RWPE2 (cell line): ENCODE measurements at regions not wholly inside any gene's neighbourhood (a gene's known extent, or its start where the extent isn't known, plus 50 kb on each side); places are given as distances from the start of the nearest gene placed in this dataset.

Experiments used
- ATAC-seq: fragments of 200-7000 bp; cut with Tn5 transposase; 3 replicates; pipeline ENCODE4 v1.9.1; 2021; ENCODE audit warnings: low read depth
- DNase-seq: peaks from one replicate; pipeline ENCODE4 v3.0.0-alpha.2; 2020; ENCODE audit warnings: low spot score
- H3K27ac ChIP-seq: fragments of 450-650 bp; 2 replicates; pipeline ENCODE4 v1.5.1; 2017; ENCODE audit warnings: mild to moderate bottlenecking; ENCODE audit not compliant: poor library complexity, severe bottlenecking
- H3K27me3 ChIP-seq: fragments of 250-450 bp; sonication (Bioruptor Pico); 2 replicates; pipeline ENCODE4 v1.5.1; 2021; ENCODE audit warnings: mild to moderate bottlenecking, moderate library complexity; ENCODE audit not compliant: insufficient read depth, poor library complexity, severe bottlenecking
- H3K36me3 ChIP-seq: fragments of 250-450 bp; sonication (Bioruptor Pico); 2 replicates; pipeline ENCODE4 v1.5.1; 2020; ENCODE audit warnings: low read depth, mild to moderate bottlenecking, moderate library complexity
- H3K4me1 ChIP-seq: fragments of 250-450 bp; sonication (Bioruptor Pico); 2 replicates; pipeline ENCODE4 v1.5.1; 2021; ENCODE audit warnings: mild to moderate bottlenecking, moderate library complexity; ENCODE audit not compliant: insufficient read depth, poor library complexity, severe bottlenecking
- H3K4me3 ChIP-seq: fragments of 250-450 bp; sonication (Bioruptor Pico); 2 replicates; pipeline ENCODE4 v1.5.1; 2021; ENCODE audit warnings: mild to moderate bottlenecking, moderate library complexity; ENCODE audit not compliant: severe bottlenecking
- H3K9me3 ChIP-seq: fragments of 250-450 bp; sonication (Bioruptor Pico); 2 replicates; pipeline ENCODE4 v1.5.1; 2021; ENCODE audit warnings: mild to moderate bottlenecking, moderate library complexity; ENCODE audit not compliant: severe bottlenecking
- TF ChIP-seq, protein P1 (sequence below): fragments of 450-650 bp; IDR thresholded peaks from one replicate; pipeline ENCODE4 v1.5.1; 2017; ENCODE audit warnings: mild to moderate bottlenecking, moderate library complexity; ENCODE audit not compliant: poor library complexity, severe bottlenecking

DNA sequence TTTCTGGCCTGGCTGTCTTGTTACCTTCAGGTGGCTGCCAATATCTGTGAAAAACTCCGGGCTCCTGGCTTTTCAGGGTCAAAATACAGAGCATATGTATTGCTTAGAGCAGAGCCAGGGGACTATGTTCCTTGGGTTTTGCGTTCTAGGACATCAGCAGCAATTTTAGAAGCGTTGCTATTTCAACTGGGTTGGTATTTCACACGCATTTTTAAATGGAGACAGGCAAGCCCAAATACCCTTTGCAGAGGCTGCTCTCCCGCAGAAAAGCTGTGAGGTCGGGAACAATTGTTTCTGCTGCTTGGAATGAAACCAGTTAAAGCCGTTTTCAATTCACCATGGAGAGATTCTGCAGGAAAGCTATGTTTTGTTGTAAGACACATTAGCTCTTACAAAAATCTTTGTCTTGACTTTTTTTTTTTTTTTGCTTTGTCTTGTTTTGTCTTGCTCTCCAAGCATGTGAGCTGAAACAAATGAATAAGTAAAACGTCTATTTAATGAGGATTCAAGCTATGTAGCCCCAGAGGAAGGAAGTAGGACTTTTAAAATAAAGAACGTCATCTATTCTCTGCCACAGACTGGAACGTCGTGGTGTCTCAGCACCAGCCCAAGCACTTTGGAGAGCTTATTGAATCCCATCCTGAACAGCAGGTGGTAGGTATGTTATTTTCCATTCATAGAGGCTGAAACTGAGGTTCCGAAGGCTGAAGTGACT lies 181.0 kb upstream of the TBX3 start:
- Histone ChIP-seq H3K27me3 (no peaks in the 10 kb centered on the region), H3K36me3 (no peaks in the 10 kb centered on the region), H3K9me3 (peaks cover 2% of the 10 kb centered on the region), H3K4me3 (no peak overlapping the region), H3K27ac (no peak overlapping the region), H3K4me1 (no peaks in the 10 kb centered on the region)
- TF ChIP-seq, protein P1, sequence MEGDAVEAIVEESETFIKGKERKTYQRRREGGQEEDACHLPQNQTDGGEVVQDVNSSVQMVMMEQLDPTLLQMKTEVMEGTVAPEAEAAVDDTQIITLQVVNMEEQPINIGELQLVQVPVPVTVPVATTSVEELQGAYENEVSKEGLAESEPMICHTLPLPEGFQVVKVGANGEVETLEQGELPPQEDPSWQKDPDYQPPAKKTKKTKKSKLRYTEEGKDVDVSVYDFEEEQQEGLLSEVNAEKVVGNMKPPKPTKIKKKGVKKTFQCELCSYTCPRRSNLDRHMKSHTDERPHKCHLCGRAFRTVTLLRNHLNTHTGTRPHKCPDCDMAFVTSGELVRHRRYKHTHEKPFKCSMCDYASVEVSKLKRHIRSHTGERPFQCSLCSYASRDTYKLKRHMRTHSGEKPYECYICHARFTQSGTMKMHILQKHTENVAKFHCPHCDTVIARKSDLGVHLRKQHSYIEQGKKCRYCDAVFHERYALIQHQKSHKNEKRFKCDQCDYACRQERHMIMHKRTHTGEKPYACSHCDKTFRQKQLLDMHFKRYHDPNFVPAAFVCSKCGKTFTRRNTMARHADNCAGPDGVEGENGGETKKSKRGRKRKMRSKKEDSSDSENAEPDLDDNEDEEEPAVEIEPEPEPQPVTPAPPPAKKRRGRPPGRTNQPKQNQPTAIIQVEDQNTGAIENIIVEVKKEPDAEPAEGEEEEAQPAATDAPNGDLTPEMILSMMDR, result no peak
- ATAC-seq, result no peak
- no peak for DNase-seq

DNA sequence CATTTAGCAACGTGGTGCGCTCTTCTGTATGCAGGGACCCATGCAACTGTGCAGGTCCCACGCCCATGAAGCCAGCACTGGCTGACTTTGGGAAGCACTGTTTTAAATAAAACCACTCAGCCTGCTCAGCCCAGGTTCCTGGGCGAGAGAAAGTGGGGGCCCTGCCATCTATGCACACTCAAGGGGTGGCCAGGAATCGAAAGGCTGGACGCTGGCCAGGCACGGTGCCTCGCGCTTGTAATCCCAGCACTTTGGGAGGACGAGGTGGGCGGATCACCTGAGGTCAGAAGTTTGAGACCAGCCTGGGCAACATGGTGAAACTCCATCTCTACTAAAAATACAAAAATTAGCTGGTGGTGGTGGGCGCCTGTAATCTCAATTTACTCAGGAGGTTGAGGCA lies 179.9 kb upstream of the TBX3 start:
- Histone ChIP-seq H3K27ac (no peak overlapping the region), H3K36me3 (no peaks in the 10 kb centered on the region), H3K27me3 (no peaks in the 10 kb centered on the region), H3K4me1 (no peaks in the 10 kb centered on the region), H3K4me3 (no peak overlapping the region), H3K9me3 (peaks cover 2% of the 10 kb centered on the region)
- TF ChIP-seq, protein P1, result no peak
- no peak for DNase-seq
- no peak for ATAC-seq

GRCh38 chr12:114860969-114861368 lies 177.0 kb upstream of the TBX3 start:
- Histone ChIP-seq H3K27ac (no peak overlapping the region), H3K9me3 (peaks cover 2% of the 10 kb centered on the region), H3K4me1 (no peaks in the 10 kb centered on the region), H3K36me3 (no peaks in the 10 kb centered on the region), H3K4me3 (no peak overlapping the region), H3K27me3 (no peaks in the 10 kb centered on the region)
- TF ChIP-seq, protein P1, result no peak
- DNase-seq (no peak), ATAC-seq (no peak)

- DNase-seq, result no peak
- H3K9me3 ChIP-seq, result peaks cover 2% of the 10 kb centered on the region
- H3K4me3 ChIP-seq, result no peak overlapping the region
- H3K27ac ChIP-seq, result no peak overlapping the region
- no peaks in the 10 kb centered on the region for H3K27me3 ChIP-seq
- ATAC-seq, result no peak; the same call in 2 of the 3 replicates
- H3K4me1 ChIP-seq, result no peaks in the 10 kb centered on the region
- H3K36me3 ChIP-seq, result no peaks in the 10 kb centered on the region
- TF ChIP-seq, protein P1, result no peak
Observed at GRCh38 chr12:114858388-114859146, 174.6 kb upstream of the TBX3 start.

GRCh38 chr12:114855678-114856077 lies 171.7 kb upstream of the TBX3 start:
- Histone ChIP-seq H3K4me1 (no peaks in the 10 kb centered on the region), H3K36me3 (no peaks in the 10 kb centered on the region), H3K27me3 (no peaks in the 10 kb centered on the region), H3K4me3 (no peak overlapping the region), H3K27ac (no peak overlapping the region), H3K9me3 (peaks cover 2% of the 10 kb centered on the region)
- TF ChIP-seq, protein P1, result no peak
- DNase-seq (no peak), ATAC-seq (no peak)
